Activated CD4-positive, alpha-beta T cell treated with anti-CD3 and anti-CD28 coated beads, Interleukin-10, Interleukin-2, amounts not matched to agents 100 ng/mL and 50 ng/mL, durations not matched to agents 16 hours and 8 hours (primary cell): ENCODE measurements at regions not wholly inside any gene's neighbourhood (a gene's known extent, or its start where the extent isn't known, plus 50 kb on each side); places are given as distances from the start of the nearest gene placed in this dataset.

Experiments
- DNase-seq: peaks from one replicate; pipeline ENCODE4 v3.0.0-alpha.2; 2020

DNA sequence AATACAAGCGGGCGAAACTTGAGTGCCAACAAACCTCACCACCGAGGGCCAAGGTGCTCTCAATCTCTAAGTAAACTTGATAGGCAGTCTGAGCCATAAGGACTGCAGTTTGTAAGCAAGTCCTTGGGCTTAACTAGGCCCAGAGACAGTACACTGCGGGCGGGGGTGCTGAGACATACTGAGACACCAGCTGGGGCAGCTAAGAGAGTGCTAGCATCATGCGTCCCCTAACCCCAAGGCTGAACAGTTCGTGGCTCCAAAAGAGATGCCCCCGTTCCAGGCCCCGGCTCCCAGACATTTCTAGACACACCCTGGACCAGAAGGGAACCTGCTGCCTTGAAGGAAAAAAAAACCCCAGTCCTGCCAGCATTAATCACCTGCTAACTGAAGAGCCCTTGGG is 126.8 kb upstream of the PRDX4 start:
- DNase-seq: no peak

DNA sequence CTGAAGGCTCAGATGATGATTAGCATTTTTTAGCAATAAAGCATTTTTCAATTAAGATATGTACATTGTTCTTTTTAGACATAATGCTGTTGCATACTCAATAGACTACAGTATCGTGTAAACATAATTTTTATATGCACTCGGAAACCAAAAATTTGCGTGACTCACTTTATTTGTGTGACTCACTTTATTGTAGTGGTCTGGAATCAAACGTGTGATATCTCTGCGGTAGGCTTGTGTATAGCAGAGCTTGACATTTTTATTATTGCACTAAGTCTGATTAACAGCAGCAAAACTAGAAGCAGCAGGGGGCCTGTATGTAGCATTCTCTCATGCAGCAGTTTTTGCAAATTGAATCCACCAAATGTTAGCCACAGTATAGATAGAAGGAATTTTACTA is 119.1 kb upstream of the PRDX4 start:
- no peak for DNase-seq

DNA sequence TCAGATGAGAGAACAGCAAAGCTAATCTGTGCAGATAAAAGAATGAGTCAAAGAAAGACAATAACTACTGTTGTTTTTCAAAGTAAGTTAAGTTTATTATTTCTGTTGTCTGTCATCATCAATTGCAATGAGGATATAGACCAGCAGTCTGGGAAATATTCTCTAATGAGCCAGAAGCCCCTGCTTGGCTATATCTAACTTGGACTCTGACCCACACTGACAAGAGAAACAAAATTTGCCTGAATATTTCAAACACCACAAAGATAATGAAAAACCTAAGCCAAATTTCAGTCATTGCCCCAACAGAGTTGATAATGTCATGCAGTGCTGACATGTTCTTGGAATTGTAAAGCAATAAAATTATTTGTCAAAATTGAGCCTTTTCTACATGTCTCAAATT is 115.0 kb upstream of the PRDX4 start:
- no peak for DNase-seq

DNA sequence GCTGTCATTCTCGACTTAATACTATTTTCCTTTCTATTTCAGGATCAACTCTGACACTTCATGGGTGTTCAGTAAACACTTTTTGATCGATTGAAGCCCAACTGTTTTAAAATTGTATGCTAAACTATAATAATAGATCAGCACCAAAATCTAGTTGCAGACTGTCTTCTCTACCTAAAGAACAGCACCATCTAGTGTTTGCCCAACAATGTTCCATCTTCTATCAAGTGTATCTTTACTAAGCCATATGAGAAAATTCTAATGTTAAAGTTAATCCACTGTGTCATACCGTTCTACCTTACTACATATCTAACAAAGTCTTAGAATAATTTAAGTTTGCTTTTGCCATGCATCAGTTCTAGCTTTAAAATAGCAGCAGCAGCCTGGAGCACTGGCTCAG is 113.0 kb upstream of the PRDX4 start:
- DNase-seq: peak; percentile 31

DNA sequence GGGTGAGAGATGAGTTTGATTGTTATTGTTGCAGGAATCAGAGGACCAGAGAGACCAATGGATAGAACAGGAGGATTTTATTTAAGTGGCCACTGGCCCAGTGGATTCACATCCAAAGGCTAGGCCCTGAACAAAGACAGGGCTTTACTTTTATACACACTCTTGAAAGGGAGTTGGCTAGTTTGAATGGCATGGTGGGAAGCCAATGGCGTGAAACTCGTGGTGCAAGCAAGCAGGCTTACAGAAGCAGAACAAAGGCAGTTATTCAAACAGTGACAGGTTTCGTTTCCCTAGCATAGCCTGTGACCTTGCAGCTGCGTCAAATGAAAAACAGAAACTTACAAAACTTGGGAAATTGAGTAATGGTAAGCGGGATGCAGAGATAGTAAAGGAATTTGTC is 110.2 kb upstream of the PRDX4 start:
- no peak for DNase-seq

DNA sequence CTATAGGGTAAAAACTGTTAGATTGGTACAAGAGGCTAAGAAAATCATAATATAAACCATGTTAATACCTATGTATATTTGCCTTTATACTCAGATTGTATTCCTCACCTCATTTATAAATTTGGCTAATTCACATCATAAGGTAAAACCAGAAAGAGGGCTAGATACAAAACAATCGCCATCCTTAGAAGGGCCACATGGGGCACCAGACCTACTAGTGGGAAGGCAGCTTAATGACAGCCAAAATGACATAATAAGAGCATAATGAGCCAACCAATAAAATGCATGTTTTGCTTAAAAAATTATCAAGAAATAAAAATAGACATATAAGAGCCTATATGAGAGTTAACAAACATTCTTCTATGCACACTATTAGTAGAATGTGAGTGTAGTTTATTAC is 107.3 kb upstream of the PRDX4 start:
- DNase-seq: no peak

GRCh38 chrX:23570674-23571343 is 96.5 kb upstream of the PRDX4 start:
- no peak for DNase-seq

DNA sequence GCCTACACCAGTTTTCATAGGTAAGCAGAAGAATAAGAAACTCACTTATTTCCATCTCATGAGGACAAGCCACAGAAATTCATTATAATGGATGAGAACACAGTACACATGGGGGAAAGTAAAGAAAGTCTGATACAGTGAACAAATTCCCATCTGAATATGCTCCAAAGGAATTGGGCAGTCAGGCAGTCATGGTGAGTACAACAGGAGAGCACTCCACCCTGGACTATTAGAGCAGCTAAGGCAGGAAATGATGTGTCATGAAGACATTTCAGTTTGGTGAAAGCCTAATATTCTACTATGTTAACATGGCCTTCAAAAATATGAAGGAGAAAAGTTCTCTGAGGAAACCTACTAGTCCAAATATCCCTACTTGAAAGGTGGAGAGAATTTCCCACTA is 92.0 kb upstream of the PRDX4 start:
- DNase-seq: no peak

GRCh38 chrX:23578079-23578478 is 89.2 kb upstream of the PRDX4 start:
- no peak for DNase-seq

- no peak for DNase-seq
These were observed 77.8 kb upstream of the PRDX4 start for GRCh38 chrX:23589496-23589895.

- DNase-seq: no peak
These were observed 74.6 kb upstream of the PRDX4 start for GRCh38 chrX:23592741-23593140.

GRCh38 chrX:23598575-23598974 is 68.7 kb upstream of the PRDX4 start:
- no peak for DNase-seq

- DNase-seq: no peak
These were observed 63.8 kb upstream of the PRDX4 start for GRCh38 chrX:23603501-23603900.

DNA sequence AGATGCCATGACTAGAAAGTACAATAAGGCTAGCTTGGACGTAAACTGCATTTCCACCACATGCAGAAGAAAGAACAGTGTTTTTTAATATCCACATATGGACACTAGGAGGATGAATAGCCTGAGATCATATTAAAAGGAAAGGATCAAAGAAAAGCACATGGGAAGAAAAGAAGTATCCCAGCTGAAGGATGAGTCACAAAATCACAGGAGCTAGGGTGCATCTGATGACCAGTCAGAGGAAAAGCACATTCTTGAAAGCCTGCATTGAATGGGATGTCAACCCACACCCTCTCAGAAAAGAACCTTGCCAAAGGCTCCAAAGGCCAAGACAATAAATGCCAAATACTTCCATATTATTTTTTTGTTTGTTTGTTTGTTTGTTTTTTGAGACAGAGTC is 56.8 kb upstream of the PRDX4 start:
- DNase-seq: no peak

DNA sequence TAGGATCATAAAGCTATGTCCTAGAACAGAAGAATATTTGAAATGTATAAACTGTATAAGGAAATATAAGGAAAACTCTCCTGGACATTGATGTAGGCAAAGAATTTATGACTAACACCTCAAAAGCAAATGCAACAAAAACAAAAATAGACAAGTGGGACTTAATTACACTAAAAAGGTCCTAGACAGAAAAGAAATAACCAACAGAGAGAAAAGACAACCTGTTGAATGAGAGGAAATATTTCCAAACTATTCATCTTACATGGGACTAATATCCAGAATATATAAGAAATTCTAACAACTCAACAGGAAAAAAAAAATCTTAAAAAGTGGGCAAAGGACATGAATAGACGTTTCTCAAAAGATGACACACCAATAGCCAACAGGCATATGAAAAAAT is 54.4 kb upstream of the PRDX4 start:
- DNase-seq: no peak

DNA sequence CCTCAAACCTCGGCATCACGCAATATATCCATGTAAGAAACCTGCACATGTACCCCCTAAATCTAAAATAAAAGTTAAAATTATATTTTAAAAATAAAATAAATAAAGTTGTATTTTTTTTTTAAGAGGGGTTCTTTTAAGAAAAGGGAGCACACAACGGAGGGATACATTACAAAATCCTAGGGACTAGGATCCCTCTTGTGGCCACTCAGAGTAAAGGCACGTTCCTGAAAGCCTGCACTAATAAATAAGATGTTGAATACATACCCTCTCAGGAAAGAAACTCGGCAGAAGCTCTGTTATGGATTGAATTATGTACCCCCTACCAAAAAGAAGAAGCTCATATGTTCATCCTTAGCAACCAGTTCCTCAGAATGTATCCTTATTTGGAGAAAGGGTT is 50.9 kb upstream of the PRDX4 start:
- DNase-seq: peak; percentile 9
